Pancreas (tissue), 10 donors: ENCODE measurements at regions not wholly inside any gene's neighbourhood (a gene's known extent, or its start where the extent isn't known, plus 50 kb on each side); places are given as distances from the start of the nearest gene placed in this dataset.

Experiments used
- ATAC-seq, 4 donors: fragments of 200-7000 bp; cut with Tn5 transposase; one replicate each; pipeline versions ENCODE4 v1.8.0 to v1.9.1; 2020; ENCODE audit warnings: mild to moderate bottlenecking in 4 of 4, moderate library complexity in 4 of 4
- DNase-seq, 6 donors: peaks; one replicate each; pipeline ENCODE4 v3.0.0-alpha.2; 2020
- FAIRE-seq: peaks from 2 replicates; lab custom pipeline; 2012; peaks lifted over from hg19 to GRCh38; lab: Jason Lieb, UNC
- H3K27ac ChIP-seq, 4 donors: fragments of 200-600 bp; sonication (generic); 1 replicate in 3 of 4; 2 replicates in 1 of 4; pipeline versions ENCODE4 v1.5.0 to v1.8.0; 2020
- H3K27me3 ChIP-seq, 4 donors: fragments of 200-600 bp; one replicate each; pipeline ENCODE4 v1.8.0; 2021
- H3K36me3 ChIP-seq, 3 donors: fragments of 200-600 bp; sonication (generic) in 1 of 3; one replicate each; pipeline versions ENCODE4 v1.5.0 to v1.8.0; 2020 to 2021
- H3K4me1 ChIP-seq, 3 donors: fragments of 200-600 bp; one replicate each; pipeline ENCODE4 v1.8.0; 2021
- H3K4me3 ChIP-seq, 4 donors: fragments of 200-600 bp; sonication (generic) in 2 of 4; one replicate each; pipeline versions ENCODE4 v1.5.0 to v1.8.0; 2020 to 2021
- H3K9me3 ChIP-seq, 4 donors: fragments of 200-600 bp; one replicate each; pipeline ENCODE4 v1.8.0; 2021
- CTCF ChIP-seq, 4 donors: fragments of 200-600 bp; sonication (generic) in 3 of 4; IDR thresholded peaks; one replicate each; pipeline versions ENCODE4 v1.5.0 to v1.8.0; 2021; ENCODE audit warnings: antibody characterized with exemption in 4 of 4
- WGBS, 2 donors: extraction: QIAGEN DNeasy Blood & Tissue Kit; methylation state at CpG; one replicate each; pipeline ENCODE4 v1.1.7; 2013; 5-methylcytosine and 5-hydroxymethylcytosine counted together
- intact Hi-C, 3 donors: fragments of 100-400 bp; cut with DNase I; formaldehyde crosslinking; loops; one replicate each; pipeline versions ENCODE4 v1.11.1 to v1.14.2; 2022
- donor health status: healthy with polysubstance abuse.
- donor health status: DM: no; HTN: no; CAD: no; lungs with moderate emphysema.
- donor health status: DM: no; HTN: no; CAD: no.
- donor health status: control.
- donor health status: control.
- donor health status: Bipolar disorder and iron deficiency.
- donor health status: DM: yes; HTN: yes; CAD: no.
- donor health status: DM: no; HTN: no; CAD: no.
- donor health status: DM: no; HTN: no; CAD: no.
- donor health status: DM: yes; HTN: yes; CAD: no.

GRCh38 chr10:112027731-112028280, 155.8 kb downstream of the GPAM start:
- no peak overlapping the region for H3K4me3 ChIP-seq
- intact Hi-C loops: no loop called here
- no peak for ATAC-seq
- no peak overlapping the region for H3K27ac ChIP-seq
- H3K27me3 ChIP-seq: no peaks in the 10 kb centered on the region
- FAIRE-seq: no peak
- H3K36me3 ChIP-seq: no peaks in the 10 kb centered on the region
- no peaks in the 10 kb centered on the region for H3K4me1 ChIP-seq
- H3K9me3 ChIP-seq: no peaks in the 10 kb centered on the region
- 65 to 69% methylated on average over 4 of the region's 4 CpGs for WGBS, 2 donors
- TF ChIP-seq CTCF (IDR thresholded peaks at IDR 0.05): no peak
- DNase-seq: no peak

GRCh38 chr10:112030431-112030830, 153.1 kb downstream of the GPAM start:
- Histone ChIP-seq H3K9me3 (no peaks in the 10 kb centered on the region), H3K27me3 (no peaks in the 10 kb centered on the region), H3K4me3 (no peak overlapping the region), H3K4me1 (no peaks in the 10 kb centered on the region), H3K36me3 (no peaks in the 10 kb centered on the region), H3K27ac (no peak overlapping the region)
- ATAC-seq (no peak), FAIRE-seq (no peak), DNase-seq (no peak)
- no peak for TF ChIP-seq CTCF (IDR thresholded peaks at IDR 0.05)
- 38 to 63% methylated on average over 2 of the region's 2 CpGs for WGBS, 2 donors
- intact Hi-C loops: no loop called here

- DNase-seq: no peak
- no peak overlapping the region for H3K27ac ChIP-seq
- no peak for FAIRE-seq
- ATAC-seq: no peak
- H3K27me3 ChIP-seq: no peaks in the 10 kb centered on the region
- no peak overlapping the region for H3K4me3 ChIP-seq
- no peaks in the 10 kb centered on the region for H3K4me1 ChIP-seq
- no peaks in the 10 kb centered on the region for H3K9me3 ChIP-seq
- no peak for TF ChIP-seq CTCF (IDR thresholded peaks at IDR 0.05)
- WGBS, 2 donors: 67 to 89% methylated on average over 3 of the region's 3 CpGs
- no peaks in the 10 kb centered on the region for H3K36me3 ChIP-seq
- intact Hi-C loops: no loop called here
These were observed 143.7 kb downstream of the GPAM start for GRCh38 chr10:112039823-112040222.

- no peaks in the 10 kb centered on the region for H3K27me3 ChIP-seq
- H3K36me3 ChIP-seq: no peaks in the 10 kb centered on the region
- 69 to 72% methylated on average over 3 of the region's 3 CpGs for WGBS, 2 donors
- TF ChIP-seq CTCF (IDR thresholded peaks at IDR 0.05): no peak
- FAIRE-seq (no peak), ATAC-seq (no peak), DNase-seq (no peak)
- no peaks in the 10 kb centered on the region for H3K9me3 ChIP-seq
- intact Hi-C loops: no loop called here
- no peak overlapping the region for H3K4me3 ChIP-seq
- no peaks in the 10 kb centered on the region for H3K4me1 ChIP-seq
- H3K27ac ChIP-seq: no peak overlapping the region
These were observed 142.9 kb downstream of the GPAM start for GRCh38 chr10:112040696-112041095.

GRCh38 chr10:112045938-112046337, 137.6 kb downstream of the GPAM start:
- H3K4me3 ChIP-seq: no peak overlapping the region
- no peaks in the 10 kb centered on the region for H3K4me1 ChIP-seq
- DNase-seq: no peak
- no peak overlapping the region for H3K27ac ChIP-seq
- no peaks in the 10 kb centered on the region for H3K9me3 ChIP-seq
- intact Hi-C loops: no loop called here
- H3K27me3 ChIP-seq: no peaks in the 10 kb centered on the region
- ATAC-seq: no peak
- no peaks in the 10 kb centered on the region for H3K36me3 ChIP-seq
- TF ChIP-seq CTCF (IDR thresholded peaks at IDR 0.05): no peak
- no peak for FAIRE-seq
- 61 to 62% methylated on average over 3 of the region's 3 CpGs for WGBS, 2 donors
